HCT116 (cell line): ENCODE measurements at regions not wholly inside any gene's neighbourhood (a gene's known extent, or its start where the extent isn't known, plus 50 kb on each side); places are given as distances from the start of the nearest gene placed in this dataset.

Source experiments
- ATAC-seq: fragments of 200-7000 bp; cut with Tn5 transposase; 2 replicates; pipeline ENCODE4 v1.9.1; 2020; ENCODE audit warnings: mild to moderate bottlenecking, moderate library complexity
- BruUV-seq: library from RNA; stranded (reverse); fragments of 400-500 nt; replicated peaks from 2 replicates; lab custom pipeline; 2021; lab: Mats Ljungman, UMichigan
- CTCF ChIA-PET: fragments of 300-600 bp; sonication (Branson Sonifier 250); formaldehyde crosslinking; loops from one replicate; lab custom pipeline; 2021; ENCODE audit warnings: antibody characterized with exemption; lab: Charles Lee
- POLR2A ChIA-PET: fragments of 300-600, 350-600 bp; sonication (Branson Sonifier 250); formaldehyde crosslinking; loops from one replicate; lab custom pipeline; 2021; ENCODE audit warnings: antibody characterized with exemption; lab: Charles Lee
- RAD21 ChIA-PET, 2 experiments: fragments of 300-600 bp; sonication (Branson Sonifier 250); formaldehyde crosslinking; loops; one replicate each; lab custom pipeline; 2023; ENCODE audit warnings: low total read pairs in 2 of 2; ENCODE audit not compliant: uncharacterized antibody in 2 of 2, unreplicated experiment in 2 of 2, low non-redundant PET in 1 of 2; lab: Charles Lee
- DNase-seq: peaks from one replicate; pipeline ENCODE4 v3.0.0-alpha.2; 2010; ENCODE audit warnings: low read depth, low spot score
- H2AFZ ChIP-seq: fragments of 200-600 bp; shearing (Covaris generic), sonication (generic); 2 replicates; pipeline ENCODE4 v1.6.1; 2017; ENCODE audit warnings: low read depth, mixed run types, mixed read lengths, antibody characterized with exemption, low read length; ENCODE audit not compliant: poor library complexity, severe bottlenecking
- H3K27ac ChIP-seq: 2 replicates; pipeline ENCODE4 v1.5.1; 2012; ENCODE audit warnings: low read depth, low read length
- H3K27me3 ChIP-seq: fragments of 200-600 bp; sonication (generic); 2 replicates; pipeline ENCODE4 v1.6.1; 2016; ENCODE audit warnings: mixed run types, low read length, mixed read lengths; ENCODE audit not compliant: insufficient read depth
- H3K36me3 ChIP-seq, 2 experiments: fragments of 200-500 bp in 1 of 2; fragments of 200-600 bp in 1 of 2; sonication (Bioruptor generic) in 1 of 2; sonication (generic) in 1 of 2; 2 replicates each; pipeline versions ENCODE4 v1.5.1 to v1.6.1; 2014 to 2016; ENCODE audit warnings: low read length in 2 of 2, inconsistent platforms in 1 of 2, mixed read lengths in 1 of 2, mixed run types in 1 of 2; ENCODE audit not compliant: insufficient read depth in 2 of 2, control insufficient read depth in 1 of 2
- H3K4me1 ChIP-seq, 2 experiments: fragments of 200-600 bp in 1 of 2; sonication (generic) in 1 of 2; 2 replicates each; pipeline versions ENCODE4 v1.5.1 to v1.6.1; 2012 to 2017; ENCODE audit warnings: low read length in 2 of 2, inconsistent platforms in 1 of 2, mild to moderate bottlenecking in 1 of 2, mixed read lengths in 1 of 2, mixed run types in 1 of 2, moderate library complexity in 1 of 2; ENCODE audit not compliant: insufficient read depth in 2 of 2, control insufficient read depth in 1 of 2
- H3K4me2 ChIP-seq: fragments of 200-600 bp; sonication (generic); 2 replicates; pipeline ENCODE4 v1.6.1; 2017; ENCODE audit warnings: mixed run types, low read length, mixed read lengths
- H3K4me3 ChIP-seq, 2 experiments: fragments of 200-600 bp in 1 of 2; sonication (generic) in 1 of 2; replicated peaks in 1 of 2; 2 replicates each; pipeline ENCODE4 v1.5.1; 2011 to 2016; ENCODE audit warnings: low read length in 2 of 2, control low read depth in 1 of 2, low read depth in 1 of 2, mild to moderate bottlenecking in 1 of 2, mixed read lengths in 1 of 2, mixed run types in 1 of 2
- H3K79me2 ChIP-seq: fragments of 200-600 bp; sonication (generic); 2 replicates; pipeline ENCODE4 v1.6.1; 2017; ENCODE audit warnings: mild to moderate bottlenecking, mixed run types, low read length, moderate library complexity, mixed read lengths; ENCODE audit not compliant: insufficient read depth
- H3K9ac ChIP-seq: fragments of 200-600 bp; sonication (generic); 2 replicates; pipeline ENCODE4 v1.6.1; 2016; ENCODE audit warnings: low read length, mixed read lengths
- H3K9me2 ChIP-seq: fragments of 200-600 bp; sonication (generic), shearing (Covaris generic); 2 replicates; pipeline ENCODE4 v1.6.1; 2017; ENCODE audit warnings: mixed run types, mild to moderate bottlenecking, moderate library complexity; ENCODE audit not compliant: insufficient read depth
- H3K9me3 ChIP-seq, 2 experiments: fragments of 200-500 bp in 1 of 2; fragments of 200-600 bp in 1 of 2; sonication (Bioruptor generic) in 1 of 2; sonication (generic) in 1 of 2; 2 replicates each; pipeline ENCODE4 v1.6.1; 2014 to 2017; ENCODE audit warnings: low read length in 2 of 2, mixed read lengths in 2 of 2, inconsistent platforms in 1 of 2, low read depth in 1 of 2, mild to moderate bottlenecking in 1 of 2, mixed run types in 1 of 2, moderate library complexity in 1 of 2; ENCODE audit not compliant: control insufficient read depth in 1 of 2, insufficient read depth in 1 of 2
- H4K20me1 ChIP-seq: fragments of 200-600 bp; sonication (generic), shearing (Covaris generic); 2 replicates; pipeline ENCODE4 v1.6.1; 2017; ENCODE audit warnings: mixed run types, mild to moderate bottlenecking, moderate library complexity; ENCODE audit not compliant: insufficient read depth
- CBX3 ChIP-seq: IDR thresholded peaks from 2 replicates; pipeline ENCODE4 v1.6.1; 2012; ENCODE audit warnings: low read depth
- EGR1 ChIP-seq: IDR thresholded peaks from 2 replicates; pipeline ENCODE4 v1.6.1; 2012; ENCODE audit warnings: low read depth
- EZH2phosphoT487 ChIP-seq: fragments of 200-600 bp; IDR thresholded peaks from 2 replicates; pipeline ENCODE4 v1.6.1; 2018; ENCODE audit warnings: antibody characterized with exemption, borderline replicate concordance
- MAX ChIP-seq: IDR thresholded peaks from 2 replicates; pipeline ENCODE4 v1.6.1; 2012
- POLR2A ChIP-seq: IDR thresholded peaks from 2 replicates; pipeline ENCODE4 v1.7.0; 2011; ENCODE audit warnings: borderline replicate concordance; ENCODE audit not compliant: insufficient read depth, insufficient read length; ENCODE audit errors: extremely low read depth
- POLR2AphosphoS5 ChIP-seq: IDR thresholded peaks from 2 replicates; pipeline ENCODE4 v1.6.1; 2011; ENCODE audit warnings: mild to moderate bottlenecking, low read depth, low read length, moderate library complexity
- RAD21 ChIP-seq: IDR thresholded peaks from 2 replicates; pipeline ENCODE4 v1.6.1; 2012; ENCODE audit warnings: low read depth, mild to moderate bottlenecking
- REST ChIP-seq: IDR thresholded peaks from 2 replicates; pipeline ENCODE4 v1.6.1; 2012; ENCODE audit warnings: low read depth
- SP1 ChIP-seq: IDR thresholded peaks from 2 replicates; pipeline ENCODE4 v1.6.1; 2012; ENCODE audit warnings: low read depth
- TCF7L2 ChIP-seq: IDR thresholded peaks from 2 replicates; pipeline ENCODE4 v1.7.0; 2011; ENCODE audit warnings: borderline replicate concordance, inconsistent platforms; ENCODE audit not compliant: insufficient read depth, insufficient read length; ENCODE audit errors: extremely low read depth
- ZFX ChIP-seq: fragments of 450-650 bp; IDR thresholded peaks from 2 replicates; pipeline ENCODE4 v1.6.1; 2017
- ZNF274 ChIP-seq: fragments of 200-500 bp; sonication (Bioruptor generic); IDR thresholded peaks from 2 replicates; pipeline ENCODE4 v1.6.1; 2014; ENCODE audit warnings: mild to moderate bottlenecking, low read depth, low read length, inconsistent platforms
- intact Hi-C: fragments of 100-400 bp; cut with micrococcal nuclease; formaldehyde crosslinking; loops from 2 replicates; pipeline ENCODE4 v1.10.0; 2022

GRCh38 chr2:123093199-123093598 is 931.9 kb upstream of the CNTNAP5 start:
- ChIA-PET POLR2A (no interaction called here), RAD21 (no interaction called here), CTCF (no interaction called here)
- TF ChIP-seq MAX (no peak), ZFX (no peak), RAD21 (no peak), SP1 (no peak), POLR2A (no peak), CBX3 (no peak), EGR1 (no peak), EZH2phosphoT487 (no peak), TCF7L2 (no peak), POLR2AphosphoS5 (no peak), ZNF274 (no peak), REST (no peak)
- Histone ChIP-seq H3K4me2 (no peak overlapping the region), H3K4me3 (no peak overlapping the region), H3K79me2 (no peaks in the 10 kb centered on the region), H3K9me3 (peaks cover 8 to 16% of the 10 kb centered on the region in 2 experiments; a peak in 2 of 4 replicates), H2AFZ (no peak overlapping the region), H3K9ac (no peak overlapping the region), H3K36me3 (no peaks in the 10 kb centered on the region), H3K27me3 (no peaks in the 10 kb centered on the region), H4K20me1 (no peaks in the 10 kb centered on the region), H3K4me1 (no peaks in the 10 kb centered on the region), H3K27ac (no peak overlapping the region), H3K9me2 (no peaks in the 10 kb centered on the region)
- intact Hi-C loops, result no loop called here
- BruUV-seq, result no TSS peak
- no peak for DNase-seq
- no peak for ATAC-seq
